HG03354 (cell line): ENCODE measurements at regions not wholly inside any gene's neighbourhood (a gene's known extent, or its start where the extent isn't known, plus 50 kb on each side); places are given as distances from the start of the nearest gene placed in this dataset.
"Not testable (repeated sequence)": the region's sequence is repeated elsewhere in the genome, so short reads cannot be mapped to it uniquely, and the experiment has no call there.

Experiments
- ATAC-seq: cut with Tn5 transposase; IDR thresholded peaks from one replicate; pipeline ENCODE4 v1.9.1; 2021; ENCODE audit warnings: mild to moderate bottlenecking; ENCODE audit not compliant: unreplicated experiment, poor library complexity, severe bottlenecking

- no peak for ATAC-seq
These were observed 94.0 kb upstream of the RALGAPA2 start for GRCh38 chr20:20806121-20807095.

- ATAC-seq: no peak
These were observed 90.6 kb upstream of the RALGAPA2 start for GRCh38 chr20:20803011-20803410.

GRCh38 chr20:20802328-20802727, 89.9 kb upstream of the RALGAPA2 start:
- ATAC-seq: no peak

- ATAC-seq: no peak
These were observed 87.4 kb upstream of the RALGAPA2 start for GRCh38 chr20:20799716-20800312.

GRCh38 chr20:20797521-20798310, 85.3 kb upstream of the RALGAPA2 start:
- no peak for ATAC-seq

GRCh38 chr20:20796766-20797440, 84.5 kb upstream of the RALGAPA2 start:
- ATAC-seq: no peak

- no peak for ATAC-seq
These were observed 83.3 kb upstream of the RALGAPA2 start for GRCh38 chr20:20795721-20796120.

GRCh38 chr20:20795119-20795518, 82.7 kb upstream of the RALGAPA2 start:
- ATAC-seq: no peak

GRCh38 chr20:20793591-20793990, 81.1 kb upstream of the RALGAPA2 start:
- ATAC-seq: no peak

GRCh38 chr20:20791664-20792568, 79.5 kb upstream of the RALGAPA2 start:
- ATAC-seq: no peak

GRCh38 chr20:20788308-20788707, 75.9 kb upstream of the RALGAPA2 start:
- ATAC-seq: no peak

GRCh38 chr20:20786428-20786827, 74.0 kb upstream of the RALGAPA2 start:
- ATAC-seq: no peak

GRCh38 chr20:20785226-20785625, 72.8 kb upstream of the RALGAPA2 start:
- ATAC-seq: no peak

- ATAC-seq: not testable (repeated sequence)
These were observed 72.0 kb upstream of the RALGAPA2 start for GRCh38 chr20:20784450-20784849.

GRCh38 chr20:20783450-20783849, 71.0 kb upstream of the RALGAPA2 start:
- ATAC-seq: no peak

- no peak for ATAC-seq
These were observed 70.3 kb upstream of the RALGAPA2 start for GRCh38 chr20:20782755-20783154.

GRCh38 chr20:20782231-20782630, 69.8 kb upstream of the RALGAPA2 start:
- ATAC-seq: no peak

GRCh38 chr20:20781029-20781428, 68.6 kb upstream of the RALGAPA2 start:
- no peak for ATAC-seq
